Gastroesophageal sphincter (tissue), 3 donors: ENCODE measurements at regions not wholly inside any gene's neighbourhood (a gene's known extent, or its start where the extent isn't known, plus 50 kb on each side); places are given as distances from the start of the nearest gene placed in this dataset.

Experiments
- POLR2AphosphoS5 ChIP-seq: sonication (generic); formaldehyde crosslinking; IDR thresholded peaks from one replicate; pipeline ENCODE4 v1.6.1; 2017; ENCODE audit warnings: antibody characterized with exemption
- TF ChIP-seq, protein P1 (sequence below), 4 experiments: fragments of 200-600 bp in 2 of 4; fragments of 450-650 bp in 2 of 4; sonication (generic) in 1 of 4; IDR thresholded peaks; one replicate each; pipeline ENCODE4 v1.5.1; 2017 to 2019; ENCODE audit warnings: antibody characterized with exemption in 4 of 4, mild to moderate bottlenecking in 2 of 4, moderate library complexity in 2 of 4

- no peak for TF ChIP-seq POLR2AphosphoS5
- TF ChIP-seq, protein P1, sequence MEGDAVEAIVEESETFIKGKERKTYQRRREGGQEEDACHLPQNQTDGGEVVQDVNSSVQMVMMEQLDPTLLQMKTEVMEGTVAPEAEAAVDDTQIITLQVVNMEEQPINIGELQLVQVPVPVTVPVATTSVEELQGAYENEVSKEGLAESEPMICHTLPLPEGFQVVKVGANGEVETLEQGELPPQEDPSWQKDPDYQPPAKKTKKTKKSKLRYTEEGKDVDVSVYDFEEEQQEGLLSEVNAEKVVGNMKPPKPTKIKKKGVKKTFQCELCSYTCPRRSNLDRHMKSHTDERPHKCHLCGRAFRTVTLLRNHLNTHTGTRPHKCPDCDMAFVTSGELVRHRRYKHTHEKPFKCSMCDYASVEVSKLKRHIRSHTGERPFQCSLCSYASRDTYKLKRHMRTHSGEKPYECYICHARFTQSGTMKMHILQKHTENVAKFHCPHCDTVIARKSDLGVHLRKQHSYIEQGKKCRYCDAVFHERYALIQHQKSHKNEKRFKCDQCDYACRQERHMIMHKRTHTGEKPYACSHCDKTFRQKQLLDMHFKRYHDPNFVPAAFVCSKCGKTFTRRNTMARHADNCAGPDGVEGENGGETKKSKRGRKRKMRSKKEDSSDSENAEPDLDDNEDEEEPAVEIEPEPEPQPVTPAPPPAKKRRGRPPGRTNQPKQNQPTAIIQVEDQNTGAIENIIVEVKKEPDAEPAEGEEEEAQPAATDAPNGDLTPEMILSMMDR (IDR thresholded peaks at IDR 0.05), result no peak
Observed at GRCh38 chr3:69649120-69650065, 89.9 kb upstream of the MITF start.
